H9 (cell line): ENCODE measurements at regions not wholly inside any gene's neighbourhood (a gene's known extent, or its start where the extent isn't known, plus 50 kb on each side); places are given as distances from the start of the nearest gene placed in this dataset.

Experiments used
- DNase-seq: peaks from one replicate; pipeline ENCODE4 v3.0.0-alpha.2; 2017
- H2AFZ ChIP-seq: one replicate; pipeline ENCODE4 v1.6.1; 2013; ENCODE audit warnings: mild to moderate bottlenecking, low read length, control low read depth, moderate library complexity
- H2AK5ac ChIP-seq: 2 replicates; pipeline ENCODE4 v1.6.1; 2013; ENCODE audit warnings: low read length, control low read depth, mixed read lengths; ENCODE audit not compliant: insufficient read length
- H2BK120ac ChIP-seq: one replicate; pipeline ENCODE4 v1.6.1; 2013; ENCODE audit warnings: low read depth, mild to moderate bottlenecking, low read length, control low read depth, inconsistent platforms; ENCODE audit not compliant: poor library complexity, severe bottlenecking
- H2BK12ac ChIP-seq: 2 replicates; pipeline ENCODE4 v1.6.1; 2013; ENCODE audit warnings: low read length, control low read depth, mixed read lengths, low read depth; ENCODE audit not compliant: insufficient read length
- H2BK15ac ChIP-seq: 2 replicates; pipeline ENCODE4 v1.6.1; 2013; ENCODE audit warnings: low read depth, low read length, control low read depth
- H2BK20ac ChIP-seq: one replicate; pipeline ENCODE4 v1.6.1; 2013; ENCODE audit warnings: low read depth, mild to moderate bottlenecking, low read length, control low read depth, inconsistent platforms; ENCODE audit not compliant: poor library complexity, severe bottlenecking
- H2BK5ac ChIP-seq: 2 replicates; pipeline ENCODE4 v1.6.1; 2013; ENCODE audit warnings: low read length, control low read depth, mixed read lengths; ENCODE audit not compliant: insufficient read length
- H3K14ac ChIP-seq: 2 replicates; pipeline ENCODE4 v1.6.1; 2013; ENCODE audit warnings: low read length, control low read depth; ENCODE audit not compliant: insufficient read depth
- H3K18ac ChIP-seq: 2 replicates; pipeline ENCODE4 v1.6.1; 2013; ENCODE audit warnings: low read depth, mild to moderate bottlenecking, mixed read lengths, low read length, control low read depth; ENCODE audit not compliant: insufficient read length
- H3K23ac ChIP-seq: 2 replicates; pipeline ENCODE4 v1.6.1; 2013; ENCODE audit warnings: low read length, control low read depth, mixed read lengths, low read depth; ENCODE audit not compliant: insufficient read length
- H3K23me2 ChIP-seq: 2 replicates; pipeline ENCODE4 v1.6.1; 2013; ENCODE audit warnings: low read depth, mild to moderate bottlenecking, mixed read lengths, low read length, control low read depth; ENCODE audit not compliant: insufficient read length, poor library complexity, severe bottlenecking
- H3K27ac ChIP-seq: 2 replicates; pipeline ENCODE4 v1.5.1; 2013; ENCODE audit warnings: low read length, control low read depth, mixed read lengths, low read depth; ENCODE audit not compliant: insufficient read length
- H3K27me3 ChIP-seq: 2 replicates; pipeline ENCODE4 v1.6.1; 2013; ENCODE audit warnings: low read length, control low read depth, inconsistent platforms; ENCODE audit not compliant: insufficient read depth
- H3K4ac ChIP-seq: 2 replicates; pipeline ENCODE4 v1.6.1; 2013; ENCODE audit warnings: low read depth, mild to moderate bottlenecking, control low read depth, inconsistent platforms, low read length, moderate library complexity
- H3K4me1 ChIP-seq: 2 replicates; pipeline ENCODE4 v1.6.1; 2013; ENCODE audit warnings: low read length, control low read depth, inconsistent platforms; ENCODE audit not compliant: insufficient read depth
- H3K4me2 ChIP-seq: 2 replicates; pipeline ENCODE4 v1.6.1; 2013; ENCODE audit warnings: low read length, control low read depth, mixed read lengths; ENCODE audit not compliant: insufficient read length, insufficient read depth
- H3K56ac ChIP-seq: 2 replicates; pipeline ENCODE4 v1.6.1; 2013; ENCODE audit warnings: low read depth, mild to moderate bottlenecking, mixed read lengths, low read length, control low read depth; ENCODE audit not compliant: insufficient read length
- H3K79me1 ChIP-seq: 2 replicates; pipeline ENCODE4 v1.6.1; 2013; ENCODE audit warnings: low read depth, mild to moderate bottlenecking, moderate library complexity, low read length, control low read depth, inconsistent platforms; ENCODE audit not compliant: insufficient read depth, poor library complexity, severe bottlenecking
- H3K79me2 ChIP-seq: 2 replicates; pipeline ENCODE4 v1.6.1; 2013; ENCODE audit warnings: low read length, control low read depth, inconsistent platforms; ENCODE audit not compliant: insufficient read depth
- H3K9ac ChIP-seq: 2 replicates; pipeline ENCODE4 v1.6.1; 2013; ENCODE audit warnings: low read length, control low read depth, mixed read lengths; ENCODE audit not compliant: insufficient read length; ENCODE audit errors: extremely low read depth
- H3K9me3 ChIP-seq: one replicate; pipeline ENCODE4 v1.6.1; 2013; ENCODE audit warnings: low read depth, low read length, inconsistent platforms; ENCODE audit not compliant: control insufficient read depth
- H3T11ph ChIP-seq: one replicate; pipeline ENCODE4 v1.6.1; 2013; ENCODE audit warnings: mild to moderate bottlenecking, low read length, control low read depth, inconsistent platforms
- H4K20me1 ChIP-seq: one replicate; pipeline ENCODE4 v1.6.1; 2013; ENCODE audit not compliant: control insufficient read depth, insufficient read length, insufficient read depth
- H4K5ac ChIP-seq: 2 replicates; pipeline ENCODE4 v1.6.1; 2013; ENCODE audit warnings: low read depth, mild to moderate bottlenecking, mixed read lengths, low read length, control low read depth; ENCODE audit not compliant: insufficient read length
- H4K8ac ChIP-seq: replicated peaks from 2 replicates; pipeline ENCODE4 v1.6.1; 2013; ENCODE audit warnings: low read length, control low read depth, mixed read lengths, low read depth; ENCODE audit not compliant: insufficient read length
- H4K91ac ChIP-seq: 2 replicates; pipeline ENCODE4 v1.6.1; 2013; ENCODE audit warnings: low read depth, mild to moderate bottlenecking, moderate library complexity, mixed read lengths, low read length, control low read depth; ENCODE audit not compliant: insufficient read length
- H3K27ac Mint-ChIP-seq, 3 experiments: 2 replicates in 2 of 3; 3 replicates in 1 of 3; pipeline ENCODE4 v1.8.0; 2020 to 2021; ENCODE audit warnings: mixed read lengths in 3 of 3, mild to moderate bottlenecking in 1 of 3, moderate library complexity in 1 of 3
- H3K27me3 Mint-ChIP-seq: 2 replicates; pipeline ENCODE4 v1.8.0; 2021; ENCODE audit warnings: low read depth, mild to moderate bottlenecking, moderate library complexity, mixed read lengths
- H3K36me3 Mint-ChIP-seq, 3 experiments: 2 replicates in 2 of 3; 3 replicates in 1 of 3; pipeline ENCODE4 v1.8.0; 2020 to 2021; ENCODE audit warnings: low read depth in 3 of 3, mixed read lengths in 3 of 3; ENCODE audit not compliant: insufficient read depth in 1 of 3
- H3K4me1 Mint-ChIP-seq, 2 experiments: 2 replicates each; pipeline ENCODE4 v1.8.0; 2020; ENCODE audit warnings: mixed read lengths in 2 of 2
- H3K4me3 Mint-ChIP-seq, 2 experiments: 2 replicates in 1 of 2; 3 replicates in 1 of 2; pipeline ENCODE4 v1.8.0; 2020 to 2021; ENCODE audit warnings: mild to moderate bottlenecking in 2 of 2, mixed read lengths in 2 of 2, moderate library complexity in 1 of 2
- H3K9me3 Mint-ChIP-seq, 2 experiments: 2 replicates in 1 of 2; 3 replicates in 1 of 2; pipeline ENCODE4 v1.8.0; 2020; ENCODE audit warnings: mild to moderate bottlenecking in 2 of 2, mixed read lengths in 2 of 2, moderate library complexity in 1 of 2
- WGBS: extraction: QIAGEN DNeasy Blood & Tissue Kit; methylation state at CpG from one replicate; pipeline ENCODE4 v1.1.7; 2013; ENCODE audit warnings: missing lambda C conversion rate, low lambda C conversion rate, mixed read lengths; ENCODE audit not compliant: insufficient read length; ENCODE audit errors: extremely low coverage; 5-methylcytosine and 5-hydroxymethylcytosine counted together
- TF ChIP-seq, protein P1 (sequence below): fragments of 200-600 bp; sonication (generic); conservative IDR thresholded peaks from 3 replicates; pipeline ENCODE4 v1.8.0; 2021; ENCODE audit warnings: antibody characterized with exemption, mild to moderate bottlenecking

DNA sequence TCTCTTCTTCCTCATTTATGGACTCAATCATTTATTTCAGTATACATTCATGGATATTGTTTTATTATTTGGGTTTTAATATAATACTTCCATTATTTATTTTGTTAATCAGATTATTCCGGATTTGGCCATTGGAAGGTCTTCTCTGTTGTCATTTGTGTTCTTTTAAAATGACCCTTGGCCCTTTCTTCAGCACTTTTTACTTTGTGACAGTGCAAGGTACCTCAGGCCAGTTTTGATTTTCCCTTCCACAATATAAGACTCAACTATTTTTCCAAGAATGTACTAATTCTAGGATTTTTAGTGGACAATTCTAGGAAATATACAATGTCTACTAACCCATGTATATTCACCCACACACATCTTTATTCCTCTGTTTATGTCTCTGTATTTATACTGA lies 521.4 kb upstream of the FOXG1 start:
- H3K9me3 Mint-ChIP-seq, result peaks cover 8 to 24% of the 10 kb centered on the region in 2 experiments
- H3K27me3 ChIP-seq, result no peaks in the 10 kb centered on the region
- H3K79me2 ChIP-seq, result no peaks in the 10 kb centered on the region
- H3K36me3 Mint-ChIP-seq, result peaks cover 0 to 4% (median 2%) of the 10 kb centered on the region in 3 experiments; a peak in 3 of 7 replicates
- no peak overlapping the region for H3K14ac ChIP-seq
- no peak overlapping the region for H4K91ac ChIP-seq
- H2BK120ac ChIP-seq, result no peak overlapping the region
- H3K4me1 Mint-ChIP-seq, result no peaks in the 10 kb centered on the region
- H2BK12ac ChIP-seq, result no peak overlapping the region
- H3K56ac ChIP-seq, result no peak overlapping the region
- H3K9ac ChIP-seq, result no peak overlapping the region
- H3K79me1 ChIP-seq, result no peaks in the 10 kb centered on the region
- H2BK15ac ChIP-seq, result no peak overlapping the region
- H3K23ac ChIP-seq, result no peak overlapping the region
- no peak overlapping the region for H2BK5ac ChIP-seq
- no peak overlapping the region for H3T11ph ChIP-seq
- no peak overlapping the region for H3K27ac Mint-ChIP-seq
- no peaks in the 10 kb centered on the region for H4K20me1 ChIP-seq
- no peak overlapping the region for H4K8ac ChIP-seq
- no peak overlapping the region for H3K4me2 ChIP-seq
- no peak overlapping the region for H4K5ac ChIP-seq
- DNase-seq, result no peak
- H3K27ac ChIP-seq, result no peak overlapping the region
- H2AK5ac ChIP-seq, result no peak overlapping the region
- H3K4ac ChIP-seq, result no peak overlapping the region
- no CpG with 5 or more reads among the region's 1 CpG for WGBS
- no peaks in the 10 kb centered on the region for H3K4me1 ChIP-seq
- no peak overlapping the region for H2BK20ac ChIP-seq
- no peak overlapping the region for H3K18ac ChIP-seq
- no peaks in the 10 kb centered on the region for H3K27me3 Mint-ChIP-seq
- no peak overlapping the region for H3K4me3 Mint-ChIP-seq
- no peaks in the 10 kb centered on the region for H3K9me3 ChIP-seq
- H3K23me2 ChIP-seq, result no peaks in the 10 kb centered on the region
- TF ChIP-seq, protein P1, sequence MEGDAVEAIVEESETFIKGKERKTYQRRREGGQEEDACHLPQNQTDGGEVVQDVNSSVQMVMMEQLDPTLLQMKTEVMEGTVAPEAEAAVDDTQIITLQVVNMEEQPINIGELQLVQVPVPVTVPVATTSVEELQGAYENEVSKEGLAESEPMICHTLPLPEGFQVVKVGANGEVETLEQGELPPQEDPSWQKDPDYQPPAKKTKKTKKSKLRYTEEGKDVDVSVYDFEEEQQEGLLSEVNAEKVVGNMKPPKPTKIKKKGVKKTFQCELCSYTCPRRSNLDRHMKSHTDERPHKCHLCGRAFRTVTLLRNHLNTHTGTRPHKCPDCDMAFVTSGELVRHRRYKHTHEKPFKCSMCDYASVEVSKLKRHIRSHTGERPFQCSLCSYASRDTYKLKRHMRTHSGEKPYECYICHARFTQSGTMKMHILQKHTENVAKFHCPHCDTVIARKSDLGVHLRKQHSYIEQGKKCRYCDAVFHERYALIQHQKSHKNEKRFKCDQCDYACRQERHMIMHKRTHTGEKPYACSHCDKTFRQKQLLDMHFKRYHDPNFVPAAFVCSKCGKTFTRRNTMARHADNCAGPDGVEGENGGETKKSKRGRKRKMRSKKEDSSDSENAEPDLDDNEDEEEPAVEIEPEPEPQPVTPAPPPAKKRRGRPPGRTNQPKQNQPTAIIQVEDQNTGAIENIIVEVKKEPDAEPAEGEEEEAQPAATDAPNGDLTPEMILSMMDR, result no peak
- no peak overlapping the region for H2AFZ ChIP-seq
